SJCRH30 (cell line): ENCODE measurements at regions not wholly inside any gene's neighbourhood (a gene's known extent, or its start where the extent isn't known, plus 50 kb on each side); places are given as distances from the start of the nearest gene placed in this dataset.

Experiments
- DNase-seq, 2 experiments: peaks; one replicate each; pipeline ENCODE4 v3.0.0-alpha.2; 2015 to 2020
- H3K27ac ChIP-seq: fragments of 250-450 bp; sonication (Bioruptor Pico); 2 replicates; pipeline ENCODE4 v1.5.1; 2020; ENCODE audit warnings: mild to moderate bottlenecking, moderate library complexity
- H3K27me3 ChIP-seq: fragments of 250-450 bp; sonication (Bioruptor Pico); 2 replicates; pipeline ENCODE4 v1.5.1; 2020; ENCODE audit warnings: mild to moderate bottlenecking, moderate library complexity
- H3K36me3 ChIP-seq: fragments of 250-450 bp; sonication (Bioruptor Pico); 2 replicates; pipeline ENCODE4 v1.5.1; 2020; ENCODE audit warnings: mild to moderate bottlenecking, moderate library complexity
- H3K4me1 ChIP-seq: fragments of 250-450 bp; sonication (Bioruptor Pico); 2 replicates; pipeline ENCODE4 v1.5.1; 2020; ENCODE audit warnings: mild to moderate bottlenecking, moderate library complexity
- H3K4me3 ChIP-seq: fragments of 250-450 bp; sonication (Bioruptor Pico); 2 replicates; pipeline ENCODE4 v1.5.1; 2020; ENCODE audit warnings: mild to moderate bottlenecking, moderate library complexity
- H3K9me3 ChIP-seq: fragments of 250-450 bp; sonication (Bioruptor Pico); replicated peaks from 2 replicates; pipeline ENCODE4 v1.5.1; 2020; ENCODE audit warnings: mild to moderate bottlenecking, moderate library complexity

GRCh38 chr18:78721238-78721875, 258.3 kb upstream of the SALL3 start:
- no peak overlapping the region for H3K27ac ChIP-seq
- H3K9me3 ChIP-seq = no peaks in the 10 kb centered on the region
- no peaks in the 10 kb centered on the region for H3K4me1 ChIP-seq
- no peak overlapping the region for H3K4me3 ChIP-seq
- no peak for DNase-seq
- H3K27me3 ChIP-seq = no peaks in the 10 kb centered on the region
- H3K36me3 ChIP-seq = no peaks in the 10 kb centered on the region

GRCh38 chr18:78721981-78722380, 257.6 kb upstream of the SALL3 start:
- no peaks in the 10 kb centered on the region for H3K9me3 ChIP-seq
- no peak overlapping the region for H3K27ac ChIP-seq
- no peaks in the 10 kb centered on the region for H3K4me1 ChIP-seq
- H3K4me3 ChIP-seq = no peak overlapping the region
- DNase-seq = no peak
- H3K27me3 ChIP-seq = no peaks in the 10 kb centered on the region
- no peaks in the 10 kb centered on the region for H3K36me3 ChIP-seq

- Histone ChIP-seq H3K27me3 (no peaks in the 10 kb centered on the region), H3K4me3 (no peak overlapping the region), H3K27ac (no peak overlapping the region), H3K9me3 (no peaks in the 10 kb centered on the region), H3K36me3 (no peaks in the 10 kb centered on the region), H3K4me1 (no peaks in the 10 kb centered on the region)
- no peak for DNase-seq
Observed at GRCh38 chr18:78722386-78722785, 257.2 kb upstream of the SALL3 start.

GRCh38 chr18:78722929-78723710, 256.5 kb upstream of the SALL3 start:
- Histone ChIP-seq H3K4me1 (no peaks in the 10 kb centered on the region), H3K9me3 (no peaks in the 10 kb centered on the region), H3K36me3 (no peaks in the 10 kb centered on the region), H3K4me3 (no peak overlapping the region), H3K27ac (no peak overlapping the region), H3K27me3 (no peaks in the 10 kb centered on the region)
- no peak for DNase-seq

- Histone ChIP-seq H3K4me1 (no peaks in the 10 kb centered on the region), H3K27me3 (no peaks in the 10 kb centered on the region), H3K27ac (no peak overlapping the region), H3K36me3 (no peaks in the 10 kb centered on the region), H3K9me3 (no peaks in the 10 kb centered on the region), H3K4me3 (no peak overlapping the region)
- DNase-seq = no peak
Observed at GRCh38 chr18:78724214-78724914, 255.3 kb upstream of the SALL3 start.

- DNase-seq = no peak
- Histone ChIP-seq H3K36me3 (no peaks in the 10 kb centered on the region), H3K27ac (no peak overlapping the region), H3K27me3 (no peaks in the 10 kb centered on the region), H3K4me3 (no peak overlapping the region), H3K4me1 (no peaks in the 10 kb centered on the region), H3K9me3 (no peaks in the 10 kb centered on the region)
Observed at GRCh38 chr18:78725426-78725825, 254.2 kb upstream of the SALL3 start.

GRCh38 chr18:78726326-78727056, 253.1 kb upstream of the SALL3 start:
- DNase-seq = no peak
- H3K9me3 ChIP-seq = no peaks in the 10 kb centered on the region
- no peak overlapping the region for H3K27ac ChIP-seq
- H3K4me1 ChIP-seq = no peaks in the 10 kb centered on the region
- H3K27me3 ChIP-seq = no peaks in the 10 kb centered on the region
- H3K36me3 ChIP-seq = no peaks in the 10 kb centered on the region
- H3K4me3 ChIP-seq = no peak overlapping the region

- no peak for DNase-seq
- Histone ChIP-seq H3K4me3 (no peak overlapping the region), H3K27ac (no peak overlapping the region), H3K36me3 (no peaks in the 10 kb centered on the region), H3K4me1 (no peaks in the 10 kb centered on the region), H3K27me3 (no peaks in the 10 kb centered on the region), H3K9me3 (no peaks in the 10 kb centered on the region)
Observed at GRCh38 chr18:78727057-78727739, 252.4 kb upstream of the SALL3 start.

GRCh38 chr18:78727877-78728783, 251.5 kb upstream of the SALL3 start:
- Histone ChIP-seq H3K27me3 (no peaks in the 10 kb centered on the region), H3K9me3 (no peaks in the 10 kb centered on the region), H3K27ac (no peak overlapping the region), H3K36me3 (no peaks in the 10 kb centered on the region), H3K4me3 (no peak overlapping the region), H3K4me1 (no peaks in the 10 kb centered on the region)
- no peak for DNase-seq

GRCh38 chr18:78728784-78729467, 250.7 kb upstream of the SALL3 start:
- Histone ChIP-seq H3K36me3 (no peaks in the 10 kb centered on the region), H3K4me1 (no peaks in the 10 kb centered on the region), H3K4me3 (no peak overlapping the region), H3K27ac (no peak overlapping the region), H3K9me3 (no peaks in the 10 kb centered on the region), H3K27me3 (no peaks in the 10 kb centered on the region)
- DNase-seq = no peak

- H3K9me3 ChIP-seq = no peaks in the 10 kb centered on the region
- no peaks in the 10 kb centered on the region for H3K4me1 ChIP-seq
- H3K27ac ChIP-seq = no peak overlapping the region
- DNase-seq = no peak
- H3K36me3 ChIP-seq = no peaks in the 10 kb centered on the region
- no peak overlapping the region for H3K4me3 ChIP-seq
- H3K27me3 ChIP-seq = no peaks in the 10 kb centered on the region
Observed at GRCh38 chr18:78730546-78730945, 249.1 kb upstream of the SALL3 start.

- no peak overlapping the region for H3K27ac ChIP-seq
- no peaks in the 10 kb centered on the region for H3K36me3 ChIP-seq
- H3K9me3 ChIP-seq = no peaks in the 10 kb centered on the region
- H3K27me3 ChIP-seq = no peaks in the 10 kb centered on the region
- H3K4me1 ChIP-seq = no peaks in the 10 kb centered on the region
- no peak for DNase-seq
- H3K4me3 ChIP-seq = no peak overlapping the region
Observed at GRCh38 chr18:78731016-78731397, 248.6 kb upstream of the SALL3 start.

GRCh38 chr18:78731398-78732032, 248.1 kb upstream of the SALL3 start:
- H3K9me3 ChIP-seq = no peaks in the 10 kb centered on the region
- DNase-seq = no peak

More at GRCh38 chr18:78731398-78732032, 248.1 kb upstream of the SALL3 start:
- Histone ChIP-seq H3K27me3 (no peaks in the 10 kb centered on the region), H3K36me3 (no peaks in the 10 kb centered on the region), H3K27ac (no peak overlapping the region), H3K4me3 (no peak overlapping the region), H3K4me1 (no peaks in the 10 kb centered on the region)
